OCI-LY7 (cell line): ENCODE measurements at regions not wholly inside any gene's neighbourhood (a gene's known extent, or its start where the extent isn't known, plus 50 kb on each side); places are given as distances from the start of the nearest gene placed in this dataset.

Experiments used
- BruUV-seq: library from RNA; stranded (reverse); fragments of 400-500 nt; replicated peaks from 2 replicates; lab custom pipeline; 2021; lab: Mats Ljungman, UMichigan
- CTCF ChIA-PET: fragments of 300-600 bp; sonication (Branson Sonifier 250); formaldehyde crosslinking; loops from one replicate; lab custom pipeline; 2022; ENCODE audit warnings: antibody characterized with exemption; ENCODE audit not compliant: unreplicated experiment; lab: Charles Lee
- POLR2A ChIA-PET: fragments of 300-600 bp; sonication (Branson Sonifier 250); formaldehyde crosslinking; loops from one replicate; lab custom pipeline; 2022; ENCODE audit warnings: antibody characterized with exemption; lab: Charles Lee
- DNase-seq: peaks from one replicate; pipeline ENCODE4 v3.0.0-alpha.2; 2015; ENCODE audit warnings: low spot score
- H2AFZ ChIP-seq: fragments of 200-600 bp; sonication (generic), shearing (Covaris generic); 2 replicates; pipeline ENCODE4 v1.6.1; 2014; ENCODE audit warnings: mild to moderate bottlenecking, antibody characterized with exemption, low read length, moderate library complexity
- H3K27ac ChIP-seq: fragments of 200-600 bp; sonication (generic); 2 replicates; pipeline ENCODE4 v1.5.1; 2014; ENCODE audit warnings: mixed run types, low read depth, mild to moderate bottlenecking, moderate library complexity, low read length, inconsistent platforms; ENCODE audit not compliant: poor library complexity, severe bottlenecking
- H3K36me3 ChIP-seq: fragments of 200-600 bp; sonication (generic); 2 replicates; pipeline ENCODE4 v1.6.1; 2014; ENCODE audit warnings: mild to moderate bottlenecking, antibody characterized with exemption, low read length, moderate library complexity, mixed read lengths; ENCODE audit not compliant: insufficient read depth
- H3K4me1 ChIP-seq: fragments of 200-600 bp; sonication (generic); 2 replicates; pipeline ENCODE4 v1.5.1; 2014; ENCODE audit warnings: mild to moderate bottlenecking, low read length; ENCODE audit not compliant: insufficient read depth, poor library complexity, severe bottlenecking
- H3K4me2 ChIP-seq: fragments of 200-600 bp; sonication (generic); 2 replicates; pipeline ENCODE4 v1.6.1; 2014; ENCODE audit warnings: mild to moderate bottlenecking, low read length
- H3K4me3 ChIP-seq: fragments of 200-600 bp; sonication (generic); 2 replicates; pipeline ENCODE4 v1.5.1; 2014; ENCODE audit warnings: mild to moderate bottlenecking, low read depth, low read length; ENCODE audit not compliant: poor library complexity, severe bottlenecking
- H3K79me2 ChIP-seq: fragments of 200-600 bp; sonication (generic); 2 replicates; pipeline ENCODE4 v1.6.1; 2016; ENCODE audit warnings: low read depth, mild to moderate bottlenecking, low read length, moderate library complexity, mixed read lengths; ENCODE audit not compliant: insufficient read depth
- H3K9me2 ChIP-seq: fragments of 200-600 bp; sonication (generic); 2 replicates; pipeline ENCODE4 v1.6.1; 2016; ENCODE audit warnings: mild to moderate bottlenecking, low read length, mixed read lengths; ENCODE audit not compliant: insufficient read depth
- H3K9me3 ChIP-seq: fragments of 200-600 bp; sonication (generic); 2 replicates; pipeline ENCODE4 v1.6.1; 2014; ENCODE audit warnings: mild to moderate bottlenecking, mixed run types, low read length, mixed read lengths
- H4K20me1 ChIP-seq: fragments of 200-600 bp; sonication (generic); 2 replicates; pipeline ENCODE4 v1.6.1; 2014; ENCODE audit warnings: mild to moderate bottlenecking, antibody characterized with exemption, low read length, moderate library complexity, mixed read lengths; ENCODE audit not compliant: insufficient read depth
- EZH2phosphoT487 ChIP-seq: fragments of 200-600 bp; sonication (generic); IDR thresholded peaks from 2 replicates; pipeline ENCODE4 v1.6.1; 2018; ENCODE audit warnings: low read depth, borderline replicate concordance, mild to moderate bottlenecking, mixed run types, antibody characterized with exemption, low read length, moderate library complexity, mixed read lengths
- intact Hi-C: fragments of 100-400 bp; cut with micrococcal nuclease; formaldehyde crosslinking; loops from one replicate; pipeline ENCODE4 v1.10.0; 2022; ENCODE audit not compliant: unreplicated experiment
- TF ChIP-seq, protein P1 (sequence below): fragments of 200-600 bp; sonication (generic); conservative IDR thresholded peaks from 2 replicates; pipeline ENCODE4 v1.5.1; 2014; ENCODE audit warnings: mild to moderate bottlenecking, antibody characterized with exemption, low read length, moderate library complexity, mixed read lengths

DNA sequence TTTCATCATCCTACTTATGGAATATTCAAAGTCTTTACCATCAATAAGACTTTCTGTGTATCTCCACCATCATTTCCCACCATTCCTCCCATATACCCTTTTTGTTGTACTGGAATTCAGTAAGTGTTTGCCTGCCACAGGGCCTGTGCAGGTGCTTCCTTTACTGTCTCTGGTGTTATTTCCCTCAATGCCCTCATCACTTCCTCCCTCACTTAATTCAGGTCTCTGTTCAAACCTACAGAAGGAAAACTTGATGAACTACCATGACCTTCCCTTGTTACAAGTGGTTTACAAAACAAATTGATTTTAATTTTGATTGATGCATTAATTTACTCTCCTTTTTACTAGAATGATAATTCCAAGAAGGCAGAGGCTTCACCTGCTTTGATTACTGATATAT, 159.5 kb upstream of the FAT4 start:
- TF ChIP-seq, protein P1, sequence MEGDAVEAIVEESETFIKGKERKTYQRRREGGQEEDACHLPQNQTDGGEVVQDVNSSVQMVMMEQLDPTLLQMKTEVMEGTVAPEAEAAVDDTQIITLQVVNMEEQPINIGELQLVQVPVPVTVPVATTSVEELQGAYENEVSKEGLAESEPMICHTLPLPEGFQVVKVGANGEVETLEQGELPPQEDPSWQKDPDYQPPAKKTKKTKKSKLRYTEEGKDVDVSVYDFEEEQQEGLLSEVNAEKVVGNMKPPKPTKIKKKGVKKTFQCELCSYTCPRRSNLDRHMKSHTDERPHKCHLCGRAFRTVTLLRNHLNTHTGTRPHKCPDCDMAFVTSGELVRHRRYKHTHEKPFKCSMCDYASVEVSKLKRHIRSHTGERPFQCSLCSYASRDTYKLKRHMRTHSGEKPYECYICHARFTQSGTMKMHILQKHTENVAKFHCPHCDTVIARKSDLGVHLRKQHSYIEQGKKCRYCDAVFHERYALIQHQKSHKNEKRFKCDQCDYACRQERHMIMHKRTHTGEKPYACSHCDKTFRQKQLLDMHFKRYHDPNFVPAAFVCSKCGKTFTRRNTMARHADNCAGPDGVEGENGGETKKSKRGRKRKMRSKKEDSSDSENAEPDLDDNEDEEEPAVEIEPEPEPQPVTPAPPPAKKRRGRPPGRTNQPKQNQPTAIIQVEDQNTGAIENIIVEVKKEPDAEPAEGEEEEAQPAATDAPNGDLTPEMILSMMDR = no peak
- no peak for TF ChIP-seq EZH2phosphoT487
- intact Hi-C loops = no loop called here
- Histone ChIP-seq H3K4me1 (no peaks in the 10 kb centered on the region), H4K20me1 (no peaks in the 10 kb centered on the region), H3K4me2 (no peak overlapping the region), H3K36me3 (no peaks in the 10 kb centered on the region), H3K79me2 (no peaks in the 10 kb centered on the region), H3K27ac (no peak overlapping the region), H2AFZ (no peak overlapping the region), H3K9me2 (no peaks in the 10 kb centered on the region), H3K9me3 (no peaks in the 10 kb centered on the region), H3K4me3 (no peak overlapping the region)
- ChIA-PET CTCF (no interaction called here), POLR2A (no interaction called here)
- DNase-seq = no peak
- BruUV-seq = no TSS peak

DNA sequence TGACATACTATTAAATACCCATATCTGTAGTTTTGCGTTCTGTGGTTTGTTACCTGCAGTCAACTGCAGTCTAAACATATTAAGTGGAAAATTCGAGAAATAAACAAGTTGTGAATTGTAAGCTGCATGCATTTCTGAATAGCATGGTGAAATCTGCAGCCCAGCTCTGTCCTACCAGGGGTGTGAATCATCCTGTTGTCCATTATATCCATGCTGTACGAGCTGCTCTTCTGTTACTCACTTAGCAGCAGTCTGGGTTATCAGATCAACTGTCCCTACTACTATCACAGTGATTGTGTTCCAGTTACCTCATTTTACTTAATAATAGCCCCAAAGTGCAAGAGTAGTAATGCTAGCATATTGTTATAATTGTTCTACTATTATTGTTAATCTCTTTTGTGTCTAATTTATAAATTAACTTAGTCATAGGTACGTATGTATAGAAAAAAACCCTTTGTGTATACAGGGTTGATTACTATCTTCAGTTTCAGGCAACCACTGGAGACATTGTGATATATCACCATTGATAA, 173.7 kb upstream of the FAT4 start:
- Histone ChIP-seq H3K79me2 (no peaks in the 10 kb centered on the region), H2AFZ (no peak overlapping the region), H3K36me3 (no peaks in the 10 kb centered on the region), H4K20me1 (no peaks in the 10 kb centered on the region), H3K4me3 (no peak overlapping the region), H3K9me2 (no peaks in the 10 kb centered on the region), H3K4me1 (no peaks in the 10 kb centered on the region), H3K27ac (no peak overlapping the region), H3K9me3 (no peaks in the 10 kb centered on the region), H3K4me2 (no peak overlapping the region)
- ChIA-PET CTCF (no interaction called here), POLR2A (interaction anchor here (0.9 kb wide), 1 partner anchor 9 kb away, joined by 4 read pairs; no protein-coding TSS in a partner anchor)
- no TSS peak for BruUV-seq
- TF ChIP-seq, protein P1 = no peak
- TF ChIP-seq EZH2phosphoT487 = no peak
- intact Hi-C loops = no loop called here
- DNase-seq = no peak

DNA sequence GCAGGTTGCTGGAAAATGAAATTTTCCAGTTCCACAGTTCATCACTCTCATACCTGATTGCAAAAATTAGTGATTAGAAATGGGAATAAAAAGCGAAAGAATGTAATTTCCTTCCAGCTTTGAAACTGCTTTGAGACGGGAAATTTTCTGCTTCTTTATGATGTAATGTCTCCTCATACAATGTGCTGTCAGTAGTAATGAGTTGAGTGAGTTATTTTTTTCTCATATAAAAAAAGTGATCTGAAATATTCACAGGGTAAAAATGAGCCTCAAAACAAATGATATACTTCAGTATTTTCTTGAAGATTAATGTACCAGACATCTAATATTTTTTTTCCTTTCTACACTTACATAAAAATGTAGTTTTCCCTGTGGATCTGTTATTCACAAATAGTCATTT, 179.1 kb upstream of the FAT4 start:
- intact Hi-C loops = no loop called here
- Histone ChIP-seq H3K4me3 (no peak overlapping the region), H3K9me3 (no peaks in the 10 kb centered on the region), H3K4me1 (no peaks in the 10 kb centered on the region), H2AFZ (no peak overlapping the region), H4K20me1 (no peaks in the 10 kb centered on the region), H3K4me2 (no peak overlapping the region), H3K79me2 (no peaks in the 10 kb centered on the region), H3K27ac (no peak overlapping the region), H3K36me3 (no peaks in the 10 kb centered on the region), H3K9me2 (no peaks in the 10 kb centered on the region)
- no TSS peak for BruUV-seq
- no peak for DNase-seq
- TF ChIP-seq, protein P1 = no peak
- TF ChIP-seq EZH2phosphoT487 = no peak
- ChIA-PET CTCF (no interaction called here), POLR2A (interaction anchor here (0.6 kb wide), 1 partner anchor 991 kb away, joined by 4 read pairs; no protein-coding TSS in a partner anchor)
